ENCODE measurements at regions not wholly inside any gene's neighbourhood (a gene's known extent, or its start where the extent isn't known, plus 50 kb on each side); places are given as distances from the start of the nearest gene placed in this dataset.

DNA sequence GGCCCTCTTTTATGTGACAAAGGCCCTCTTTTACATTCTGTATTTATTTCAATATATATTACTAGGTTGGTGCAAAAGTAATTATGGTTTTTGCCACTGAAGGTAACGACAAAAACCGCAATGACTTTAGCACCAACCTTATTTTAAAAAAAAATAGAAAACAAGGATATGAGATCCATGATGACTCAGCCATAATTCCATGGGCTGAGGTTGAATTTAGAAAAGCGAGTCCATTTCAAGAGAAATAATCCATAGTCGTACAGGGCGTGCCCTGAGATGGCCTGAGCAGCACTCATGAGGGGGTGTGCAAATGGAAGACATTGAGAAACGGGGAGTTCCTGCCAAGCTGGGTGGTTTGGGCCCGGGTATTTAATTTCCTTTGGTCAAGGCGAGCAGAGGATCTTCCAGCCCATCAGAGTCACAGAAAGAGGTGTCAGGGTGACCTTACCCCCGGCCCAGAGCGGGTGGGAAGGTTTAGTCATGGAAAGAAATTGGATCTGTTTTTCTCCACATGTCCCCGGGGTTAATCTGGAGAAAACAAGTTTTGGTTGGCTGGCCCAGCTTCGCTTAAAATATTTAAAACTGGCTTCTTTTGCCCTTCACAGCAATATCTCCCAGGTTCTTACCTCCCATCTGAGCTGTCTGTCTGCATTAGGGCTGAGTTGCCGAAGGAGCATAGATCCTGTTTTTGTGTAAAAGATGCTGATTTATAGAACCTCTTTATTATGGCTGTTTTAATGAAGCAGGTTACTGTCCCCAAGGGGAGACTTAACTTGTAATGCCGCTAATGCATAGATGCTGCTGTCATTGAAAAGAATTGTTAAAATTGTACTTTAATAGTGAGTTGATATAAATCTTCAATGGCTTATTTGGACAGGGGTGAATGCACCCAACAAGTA, 255.6 kb downstream of the PREX1 start:
- Histone ChIP-seq H3K4me3 (no peak overlapping the region), H3K9me3 (no peaks in the 10 kb centered on the region), H3K36me3 (ENCODE audit: insufficient read depth in 1 of 2, low read depth in 1 of 2) (no peaks in the 10 kb centered on the region), H3K4me1 (no peaks in the 10 kb centered on the region), H3K27ac (no peak overlapping the region), H3K27me3 (ENCODE audit: insufficient read depth in 3 of 3, low read length in 2 of 3) (peaks cover 0 to 6% (median 0%) of the 10 kb centered on the region in 3 donors)
- DNase-seq (peak in 1 of 2 donors; percentile 18), ATAC-seq (peak in 1 of 4 donors; percentile 55)
- intact Hi-C loops (cut with DNase I): no loop called here
- 42 to 49% (median 44%) methylated on average over 14 of the region's 14 CpGs for WGBS, 3 donors
- TF ChIP-seq, protein P1, sequence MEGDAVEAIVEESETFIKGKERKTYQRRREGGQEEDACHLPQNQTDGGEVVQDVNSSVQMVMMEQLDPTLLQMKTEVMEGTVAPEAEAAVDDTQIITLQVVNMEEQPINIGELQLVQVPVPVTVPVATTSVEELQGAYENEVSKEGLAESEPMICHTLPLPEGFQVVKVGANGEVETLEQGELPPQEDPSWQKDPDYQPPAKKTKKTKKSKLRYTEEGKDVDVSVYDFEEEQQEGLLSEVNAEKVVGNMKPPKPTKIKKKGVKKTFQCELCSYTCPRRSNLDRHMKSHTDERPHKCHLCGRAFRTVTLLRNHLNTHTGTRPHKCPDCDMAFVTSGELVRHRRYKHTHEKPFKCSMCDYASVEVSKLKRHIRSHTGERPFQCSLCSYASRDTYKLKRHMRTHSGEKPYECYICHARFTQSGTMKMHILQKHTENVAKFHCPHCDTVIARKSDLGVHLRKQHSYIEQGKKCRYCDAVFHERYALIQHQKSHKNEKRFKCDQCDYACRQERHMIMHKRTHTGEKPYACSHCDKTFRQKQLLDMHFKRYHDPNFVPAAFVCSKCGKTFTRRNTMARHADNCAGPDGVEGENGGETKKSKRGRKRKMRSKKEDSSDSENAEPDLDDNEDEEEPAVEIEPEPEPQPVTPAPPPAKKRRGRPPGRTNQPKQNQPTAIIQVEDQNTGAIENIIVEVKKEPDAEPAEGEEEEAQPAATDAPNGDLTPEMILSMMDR (IDR thresholded peaks at IDR 0.05): no peak

DNA sequence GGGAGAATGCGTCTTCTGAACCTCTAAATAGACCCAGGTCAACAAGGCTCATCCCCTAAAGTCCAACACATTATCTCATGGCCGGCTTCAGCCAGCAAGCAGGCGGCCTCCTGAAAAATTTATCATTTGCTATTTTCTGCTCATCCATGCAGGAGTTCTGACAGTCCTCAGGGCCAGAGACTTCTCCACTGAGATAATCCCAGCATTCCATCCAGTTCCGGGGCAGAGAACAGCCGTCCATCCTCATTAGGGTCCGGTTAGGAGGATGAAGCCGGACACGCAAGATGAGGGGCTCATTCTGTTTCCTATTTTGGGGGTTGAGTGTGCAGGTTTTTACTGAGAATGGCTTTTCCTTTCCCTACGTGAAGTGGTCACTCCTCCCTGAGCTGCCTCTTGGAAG, 258.1 kb downstream of the PREX1 start:
- TF ChIP-seq, protein P1 (IDR thresholded peaks at IDR 0.05): no peak
- WGBS, 3 donors: 68 to 71% (median 69%) methylated on average over 9 of the region's 9 CpGs
- ATAC-seq (no peak), DNase-seq (no peak)
- Histone ChIP-seq H3K36me3 (ENCODE audit: insufficient read depth in 1 of 2, low read depth in 1 of 2) (no peaks in the 10 kb centered on the region), H3K4me3 (no peak overlapping the region), H3K27ac (no peak overlapping the region), H3K9me3 (no peaks in the 10 kb centered on the region), H3K27me3 (ENCODE audit: insufficient read depth in 3 of 3, low read length in 2 of 3) (peaks cover 0 to 4% (median 0%) of the 10 kb centered on the region in 3 donors), H3K4me1 (no peaks in the 10 kb centered on the region)
- intact Hi-C loops (cut with DNase I): no loop called here

DNA sequence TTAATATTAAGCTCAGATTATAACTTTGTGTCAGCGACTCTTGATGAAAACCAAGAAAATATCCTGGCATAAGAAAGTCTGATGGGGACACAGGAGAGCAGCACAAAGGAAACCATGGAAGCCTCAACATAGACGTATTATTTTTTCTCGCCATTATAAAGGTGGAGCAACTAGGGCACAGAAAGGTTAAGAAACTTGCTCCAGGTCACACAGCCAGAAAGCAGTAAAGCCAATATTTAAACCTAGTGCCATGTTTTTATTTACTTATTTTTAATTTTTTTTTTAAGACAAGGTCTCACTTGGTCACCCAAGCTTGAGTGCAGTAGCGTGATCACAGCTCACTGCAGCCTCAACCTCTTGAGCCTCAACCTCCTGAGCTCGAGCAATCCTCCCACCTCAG, 259.3 kb downstream of the PREX1 start:
- Histone ChIP-seq H3K9me3 (no peaks in the 10 kb centered on the region), H3K4me1 (no peaks in the 10 kb centered on the region), H3K27ac (no peak overlapping the region), H3K4me3 (no peak overlapping the region), H3K36me3 (ENCODE audit: insufficient read depth in 1 of 2, low read depth in 1 of 2) (no peaks in the 10 kb centered on the region), H3K27me3 (ENCODE audit: insufficient read depth in 3 of 3, low read length in 2 of 3) (peaks cover 0 to 4% (median 0%) of the 10 kb centered on the region in 3 donors)
- intact Hi-C loops (cut with DNase I): no loop called here
- 81 to 83% (median 83%) methylated on average over 5 of the region's 5 CpGs for WGBS, 3 donors
- ATAC-seq: no peak
- DNase-seq: no peak
- TF ChIP-seq, protein P1 (IDR thresholded peaks at IDR 0.05): no peak

DNA sequence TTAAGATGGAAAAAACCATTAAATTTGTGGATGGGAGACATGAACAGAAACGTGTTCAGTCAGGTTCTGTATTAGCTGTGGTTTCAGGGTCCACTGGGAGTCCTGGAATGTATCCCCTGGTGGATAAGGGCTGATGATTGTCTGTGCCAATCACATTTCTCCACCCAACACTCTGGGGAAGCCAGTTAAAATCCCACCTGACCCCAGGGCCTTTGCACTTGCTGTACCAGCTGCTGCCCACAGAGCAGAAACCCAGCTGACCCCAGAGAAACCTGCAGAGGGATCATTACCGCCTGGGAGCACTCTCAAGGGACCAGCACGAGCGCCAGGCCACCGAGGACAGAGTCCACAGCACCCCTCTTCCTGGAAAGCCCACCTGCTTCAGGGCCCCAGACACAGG, 260.7 kb downstream of the PREX1 start:
- intact Hi-C loops (cut with DNase I): no loop called here
- TF ChIP-seq, protein P1 (IDR thresholded peaks at IDR 0.05): no peak
- ATAC-seq (no peak), DNase-seq (no peak)
- H3K36me3 ChIP-seq (ENCODE audit: insufficient read depth in 1 of 2, low read depth in 1 of 2): no peaks in the 10 kb centered on the region
- H3K27ac ChIP-seq: no peak overlapping the region
- no peak overlapping the region for H3K4me3 ChIP-seq
- peaks cover 0 to 4% (median 0%) of the 10 kb centered on the region in 3 donors for H3K27me3 ChIP-seq (ENCODE audit: insufficient read depth in 3 of 3, low read length in 2 of 3)
- H3K4me1 ChIP-seq: no peaks in the 10 kb centered on the region
- no peaks in the 10 kb centered on the region for H3K9me3 ChIP-seq
- WGBS, 3 donors: 69 to 82% (median 76%) methylated on average over 5 of the region's 5 CpGs
